ENCODE measurements at regions not wholly inside any gene's neighbourhood (a gene's known extent, or its start where the extent isn't known, plus 50 kb on each side); places are given as distances from the start of the nearest gene placed in this dataset.
"Not testable (repeated sequence)": the region's sequence is repeated elsewhere in the genome, so short reads cannot be mapped to it uniquely, and the experiment has no call there.

DNA sequence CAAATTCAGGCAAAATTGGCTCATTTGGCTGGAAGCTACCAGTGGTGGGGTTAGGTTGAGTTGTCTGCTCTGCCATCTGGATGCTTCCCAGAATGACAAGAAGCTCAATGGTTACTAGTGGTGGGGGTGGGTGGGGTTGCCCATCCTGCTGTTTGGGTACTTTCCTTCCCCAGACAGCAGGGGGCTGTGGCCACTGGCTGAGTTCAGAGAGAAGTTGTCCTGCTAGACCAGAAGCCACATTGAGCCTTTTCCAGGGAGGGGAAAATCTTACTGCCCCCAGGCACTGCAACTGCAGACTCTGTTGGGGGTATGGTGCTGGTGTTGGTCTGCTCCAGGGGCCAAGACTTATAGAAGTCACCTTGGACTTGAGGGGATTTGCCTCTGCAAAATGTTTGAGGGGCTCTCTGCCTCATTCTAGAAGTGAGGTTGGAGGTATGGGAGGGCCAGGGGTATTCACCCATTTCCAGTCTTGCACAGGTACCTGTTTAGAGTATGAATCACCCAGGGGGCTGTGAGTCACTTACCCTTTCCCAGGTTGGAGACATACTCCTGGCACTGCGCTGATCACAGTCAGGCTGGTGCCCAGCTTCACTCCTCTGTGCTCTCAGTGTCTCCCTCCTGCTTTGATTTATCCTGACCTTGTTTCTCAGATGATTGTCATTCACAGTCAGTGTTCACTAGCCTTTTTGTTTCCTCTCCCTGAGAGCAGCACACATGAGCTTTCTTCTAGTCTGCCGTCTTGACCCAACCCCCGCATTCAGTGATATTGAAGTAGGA lies 89.1 kb upstream of the NEGR1 start:
- CTCF ChIA-PET = no interaction called here
- Histone ChIP-seq H3K4me1 (no peaks in the 10 kb centered on the region), H3K27ac (no peak overlapping the region), H3K4me2 (no peak overlapping the region), H3K9me3 (no peaks in the 10 kb centered on the region), H3K4me3 (no peak overlapping the region)
- POLR2A ChIA-PET = no interaction called here
- DNase-seq (ENCODE audit: low read depth in 1 of 2, low spot score in 1 of 2) (no peak), ATAC-seq (no peak), FAIRE-seq (no peak)
- 38% methylated on average over 3 of the region's 3 CpGs for WGBS (ENCODE audit: missing lambda C conversion rate)
- TF ChIP-seq, protein P1, sequence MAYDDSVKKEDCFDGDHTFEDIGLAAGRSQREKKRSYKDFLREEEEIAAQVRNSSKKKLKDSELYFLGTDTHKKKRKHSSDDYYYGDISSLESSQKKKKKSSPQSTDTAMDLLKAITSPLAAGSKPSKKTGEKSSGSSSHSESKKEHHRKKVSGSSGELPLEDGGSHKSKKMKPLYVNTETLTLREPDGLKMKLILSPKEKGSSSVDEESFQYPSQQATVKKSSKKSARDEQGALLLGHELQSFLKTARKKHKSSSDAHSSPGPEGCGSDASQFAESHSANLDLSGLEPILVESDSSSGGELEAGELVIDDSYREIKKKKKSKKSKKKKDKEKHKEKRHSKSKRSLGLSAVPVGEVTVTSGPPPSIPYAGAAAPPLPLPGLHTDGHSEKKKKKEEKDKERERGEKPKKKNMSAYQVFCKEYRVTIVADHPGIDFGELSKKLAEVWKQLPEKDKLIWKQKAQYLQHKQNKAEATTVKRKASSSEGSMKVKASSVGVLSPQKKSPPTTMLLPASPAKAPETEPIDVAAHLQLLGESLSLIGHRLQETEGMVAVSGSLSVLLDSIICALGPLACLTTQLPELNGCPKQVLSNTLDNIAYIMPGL (CRISPR knock-in tag; IDR thresholded peaks at IDR 0.05; ENCODE audit: borderline replicate concordance) = no peak
- no peak for TF ChIP-seq HOXA7 (CRISPR knock-in tag; IDR thresholded peaks at IDR 0.05)
- no peak for TF ChIP-seq RFX5 (IDR thresholded peaks at IDR 0.05)
- no peak for TF ChIP-seq EHF (CRISPR knock-in tag; IDR thresholded peaks at IDR 0.05)
- no peak for TF ChIP-seq ZC3H11A (IDR thresholded peaks at IDR 0.05)
- no peak for TF ChIP-seq CEBPB (IDR thresholded peaks at IDR 0.05)
- no peak for TF ChIP-seq EHMT2 (IDR thresholded peaks at IDR 0.05; ENCODE audit: low read depth)
- no peak for TF ChIP-seq HEYL (CRISPR knock-in tag; IDR thresholded peaks at IDR 0.05)
- no peak for TF ChIP-seq FOXS1 (CRISPR knock-in tag; IDR thresholded peaks at IDR 0.05)
- no peak for TF ChIP-seq HOXB5 (CRISPR knock-in tag; IDR thresholded peaks at IDR 0.05)
- no peak for TF ChIP-seq HOXB13 (CRISPR knock-in tag; IDR thresholded peaks at IDR 0.05; ENCODE audit: low read depth)
- TF ChIP-seq, protein P2, sequence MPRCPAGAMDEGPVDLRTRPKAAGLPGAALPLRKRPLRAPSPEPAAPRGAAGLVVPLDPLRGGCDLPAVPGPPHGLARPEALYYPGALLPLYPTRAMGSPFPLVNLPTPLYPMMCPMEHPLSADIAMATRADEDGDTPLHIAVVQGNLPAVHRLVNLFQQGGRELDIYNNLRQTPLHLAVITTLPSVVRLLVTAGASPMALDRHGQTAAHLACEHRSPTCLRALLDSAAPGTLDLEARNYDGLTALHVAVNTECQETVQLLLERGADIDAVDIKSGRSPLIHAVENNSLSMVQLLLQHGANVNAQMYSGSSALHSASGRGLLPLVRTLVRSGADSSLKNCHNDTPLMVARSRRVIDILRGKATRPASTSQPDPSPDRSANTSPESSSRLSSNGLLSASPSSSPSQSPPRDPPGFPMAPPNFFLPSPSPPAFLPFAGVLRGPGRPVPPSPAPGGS (IDR thresholded peaks at IDR 0.05) = no peak
- TF ChIP-seq, protein P3, sequence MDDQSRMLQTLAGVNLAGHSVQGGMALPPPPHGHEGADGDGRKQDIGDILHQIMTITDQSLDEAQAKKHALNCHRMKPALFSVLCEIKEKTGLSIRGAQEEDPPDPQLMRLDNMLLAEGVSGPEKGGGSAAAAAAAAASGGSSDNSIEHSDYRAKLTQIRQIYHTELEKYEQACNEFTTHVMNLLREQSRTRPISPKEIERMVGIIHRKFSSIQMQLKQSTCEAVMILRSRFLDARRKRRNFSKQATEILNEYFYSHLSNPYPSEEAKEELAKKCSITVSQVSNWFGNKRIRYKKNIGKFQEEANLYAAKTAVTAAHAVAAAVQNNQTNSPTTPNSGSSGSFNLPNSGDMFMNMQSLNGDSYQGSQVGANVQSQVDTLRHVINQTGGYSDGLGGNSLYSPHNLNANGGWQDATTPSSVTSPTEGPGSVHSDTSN (IDR thresholded peaks at IDR 0.05) = no peak
- TF ChIP-seq PHF8 (IDR thresholded peaks at IDR 0.05; ENCODE audit: borderline replicate concordance, low read depth) = no peak
- no peak for TF ChIP-seq RNF2 (IDR thresholded peaks at IDR 0.05; ENCODE audit: borderline replicate concordance, low read depth)
- no peak for TF ChIP-seq EP300 (IDR thresholded peaks at IDR 0.05)
- no peak for TF ChIP-seq KDM5A (IDR thresholded peaks at IDR 0.05)
- TF ChIP-seq, protein P4, sequence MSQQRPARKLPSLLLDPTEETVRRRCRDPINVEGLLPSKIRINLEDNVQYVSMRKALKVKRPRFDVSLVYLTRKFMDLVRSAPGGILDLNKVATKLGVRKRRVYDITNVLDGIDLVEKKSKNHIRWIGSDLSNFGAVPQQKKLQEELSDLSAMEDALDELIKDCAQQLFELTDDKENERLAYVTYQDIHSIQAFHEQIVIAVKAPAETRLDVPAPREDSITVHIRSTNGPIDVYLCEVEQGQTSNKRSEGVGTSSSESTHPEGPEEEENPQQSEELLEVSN (IDR thresholded peaks at IDR 0.05; ENCODE audit: borderline replicate concordance, low read depth) = no peak
- no peak for TF ChIP-seq POLR2A (IDR thresholded peaks at IDR 0.05; ENCODE audit: low read length)
- TF ChIP-seq, protein P5, sequence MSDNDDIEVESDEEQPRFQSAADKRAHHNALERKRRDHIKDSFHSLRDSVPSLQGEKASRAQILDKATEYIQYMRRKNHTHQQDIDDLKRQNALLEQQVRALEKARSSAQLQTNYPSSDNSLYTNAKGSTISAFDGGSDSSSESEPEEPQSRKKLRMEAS (IDR thresholded peaks at IDR 0.05) = no peak

DNA sequence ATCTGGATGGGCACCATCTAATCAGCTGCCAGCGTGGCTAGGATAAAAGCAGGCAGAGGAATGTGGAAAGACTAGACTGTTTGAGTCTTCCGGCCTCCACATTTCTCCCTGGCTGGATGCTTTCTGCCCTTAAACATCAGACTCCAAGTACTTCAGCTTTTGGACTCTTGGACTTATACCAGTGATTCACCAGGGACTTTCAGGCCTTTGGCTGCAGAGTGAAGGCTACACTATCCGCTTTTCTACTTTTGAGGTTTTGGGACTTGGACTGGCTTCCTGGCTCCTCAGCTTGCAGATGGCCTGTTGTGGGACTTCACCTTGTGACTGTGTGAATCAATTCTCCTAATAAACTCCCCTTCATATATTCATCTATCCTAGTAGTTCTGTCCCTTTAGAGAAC lies 88.5 kb upstream of the NEGR1 start:
- H3K9me3 ChIP-seq; H3K4me2 ChIP-seq; ATAC-seq; FAIRE-seq; POLR2A ChIA-PET; H3K4me3 ChIP-seq; H3K4me1 ChIP-seq; DNase-seq (ENCODE audit: low read depth in 1 of 2, low spot score in 1 of 2); H3K27ac ChIP-seq; CTCF ChIA-PET: not testable (repeated sequence)
- WGBS (ENCODE audit: missing lambda C conversion rate) = 15% methylated on average over 3 of the region's 3 CpGs
